T-helper 17 cell (primary cell): ENCODE measurements at regions not wholly inside any gene's neighbourhood (a gene's known extent, or its start where the extent isn't known, plus 50 kb on each side); places are given as distances from the start of the nearest gene placed in this dataset.
"Not testable (repeated sequence)": the region's sequence is repeated elsewhere in the genome, so short reads cannot be mapped to it uniquely, and the experiment has no call there.

ENCODE experiments used
- ATAC-seq: fragments of 150-1000 bp; cut with Tn5 transposase; 2 replicates; pipeline ENCODE4 v1.10.0; 2021; ENCODE audit warnings: mild to moderate bottlenecking, moderate library complexity
- DNase-seq, 3 donors: peaks; one replicate each; pipeline versions ENCODE4 v3.0.0 to v3.0.0-alpha.2; 2020 to 2021
- H3K9me3 ChIP-seq: one replicate; pipeline ENCODE4 v1.7.0; 2013; ENCODE audit warnings: low read length, mild to moderate bottlenecking; ENCODE audit not compliant: control insufficient read depth, poor library complexity, severe bottlenecking
- H3K27ac Mint-ChIP-seq: one replicate; pipeline ENCODE4 v1.8.0; 2022; ENCODE audit warnings: mild to moderate bottlenecking, moderate library complexity, mixed read lengths
- H3K27me3 Mint-ChIP-seq: one replicate; pipeline ENCODE4 v1.8.0; 2022; ENCODE audit warnings: mixed read lengths
- H3K36me3 Mint-ChIP-seq: one replicate; pipeline ENCODE4 v1.8.0; 2022; ENCODE audit warnings: low read depth, mixed read lengths
- H3K4me1 Mint-ChIP-seq: one replicate; pipeline ENCODE4 v1.8.0; 2022; ENCODE audit warnings: mild to moderate bottlenecking, mixed read lengths
- H3K4me3 Mint-ChIP-seq: one replicate; pipeline ENCODE4 v1.8.0; 2022; ENCODE audit warnings: mild to moderate bottlenecking, moderate library complexity, mixed read lengths

GRCh38 chr12:25320123-25321006, 69.6 kb upstream of the KRAS start:
- no peaks in the 10 kb centered on the region for H3K9me3 ChIP-seq
- Mint-ChIP-seq H3K4me3 (no peak overlapping the region), H3K36me3 (no peaks in the 10 kb centered on the region), H3K4me1 (peaks cover 21% of the 10 kb centered on the region), H3K27me3 (peaks cover 5% of the 10 kb centered on the region), H3K27ac (no peak overlapping the region)
- ATAC-seq, result no peak
- DNase-seq, result no peak

- no peak overlapping the region for H3K27ac Mint-ChIP-seq
- H3K4me3 Mint-ChIP-seq, result no peak overlapping the region
- H3K9me3 ChIP-seq, result no peaks in the 10 kb centered on the region
- no peaks in the 10 kb centered on the region for H3K36me3 Mint-ChIP-seq
- H3K27me3 Mint-ChIP-seq, result peaks cover 5% of the 10 kb centered on the region
- H3K4me1 Mint-ChIP-seq, result peaks cover 21% of the 10 kb centered on the region
- no peak for ATAC-seq
- DNase-seq, result no peak
Observed at GRCh38 chr12:25319233-25319984, 68.7 kb upstream of the KRAS start.

GRCh38 chr12:25317553-25317952, 66.8 kb upstream of the KRAS start:
- peaks cover 8% of the 10 kb centered on the region for H3K4me1 Mint-ChIP-seq
- DNase-seq (no peak), ATAC-seq (no peak)
- peaks cover 5% of the 10 kb centered on the region for H3K27me3 Mint-ChIP-seq
- H3K4me3 Mint-ChIP-seq, result no peak overlapping the region
- H3K9me3 ChIP-seq, result no peaks in the 10 kb centered on the region
- no peak overlapping the region for H3K27ac Mint-ChIP-seq
- H3K36me3 Mint-ChIP-seq, result no peaks in the 10 kb centered on the region

- Mint-ChIP-seq H3K27me3 (no peaks in the 10 kb centered on the region), H3K36me3 (no peaks in the 10 kb centered on the region), H3K4me3 (no peak overlapping the region), H3K4me1 (no peaks in the 10 kb centered on the region), H3K27ac (no peak overlapping the region)
- ATAC-seq (no peak), DNase-seq (no peak)
- H3K9me3 ChIP-seq, result no peaks in the 10 kb centered on the region
Observed at GRCh38 chr12:25315388-25315787, 64.7 kb upstream of the KRAS start.

- not testable (repeated sequence) for H3K27me3 Mint-ChIP-seq, H3K9me3 ChIP-seq, DNase-seq, H3K4me3 Mint-ChIP-seq, H3K27ac Mint-ChIP-seq, H3K36me3 Mint-ChIP-seq, H3K4me1 Mint-ChIP-seq, ATAC-seq
Observed at GRCh38 chr12:25313266-25313990, 62.7 kb upstream of the KRAS start.

- ATAC-seq, result no peak
- H3K9me3 ChIP-seq, result no peaks in the 10 kb centered on the region
- no peak for DNase-seq
- Mint-ChIP-seq H3K4me1 (no peaks in the 10 kb centered on the region), H3K27ac (no peak overlapping the region), H3K4me3 (no peak overlapping the region), H3K27me3 (no peaks in the 10 kb centered on the region), H3K36me3 (no peaks in the 10 kb centered on the region)
Observed at GRCh38 chr12:25311506-25311905, 60.8 kb upstream of the KRAS start.

- H3K9me3 ChIP-seq, H3K36me3 Mint-ChIP-seq, H3K27ac Mint-ChIP-seq, H3K4me1 Mint-ChIP-seq, H3K27me3 Mint-ChIP-seq, DNase-seq, ATAC-seq, H3K4me3 Mint-ChIP-seq: not testable (repeated sequence)
Observed at GRCh38 chr12:25310071-25310470, 59.3 kb upstream of the KRAS start.

GRCh38 chr12:25308756-25309155, 58.0 kb upstream of the KRAS start:
- H3K36me3 Mint-ChIP-seq, result no peaks in the 10 kb centered on the region
- no peaks in the 10 kb centered on the region for H3K4me1 Mint-ChIP-seq
- ATAC-seq (no peak), DNase-seq (no peak)
- H3K4me3 Mint-ChIP-seq, result no peak overlapping the region
- no peaks in the 10 kb centered on the region for H3K9me3 ChIP-seq
- H3K27ac Mint-ChIP-seq, result no peak overlapping the region
- H3K27me3 Mint-ChIP-seq, result no peaks in the 10 kb centered on the region

GRCh38 chr12:25307818-25308217, 57.1 kb upstream of the KRAS start:
- Mint-ChIP-seq H3K36me3 (no peaks in the 10 kb centered on the region), H3K27ac (no peak overlapping the region), H3K27me3 (no peaks in the 10 kb centered on the region), H3K4me3 (no peak overlapping the region), H3K4me1 (no peaks in the 10 kb centered on the region)
- no peaks in the 10 kb centered on the region for H3K9me3 ChIP-seq
- DNase-seq (no peak), ATAC-seq (no peak)

- DNase-seq (no peak), ATAC-seq (no peak)
- H3K9me3 ChIP-seq, result no peaks in the 10 kb centered on the region
- Mint-ChIP-seq H3K4me3 (no peak overlapping the region), H3K4me1 (no peaks in the 10 kb centered on the region), H3K27me3 (peaks cover 11% of the 10 kb centered on the region), H3K27ac (no peak overlapping the region), H3K36me3 (peaks cover 3% of the 10 kb centered on the region)
Observed at GRCh38 chr12:25301798-25302197, 51.1 kb upstream of the KRAS start.
